Lower leg skin (tissue), 4 donors: ENCODE measurements at regions not wholly inside any gene's neighbourhood (a gene's known extent, or its start where the extent isn't known, plus 50 kb on each side); places are given as distances from the start of the nearest gene placed in this dataset.

Experiments used
- DNase-seq, 2 donors: peaks; one replicate each; pipeline ENCODE4 v3.0.0-alpha.2; 2019; ENCODE audit warnings: low spot score in 2 of 2
- H3K4me3 ChIP-seq: fragments of 200-600 bp; sonication (generic); 2 replicates; pipeline ENCODE4 v1.5.1; 2017; ENCODE audit warnings: mild to moderate bottlenecking, low read depth; ENCODE audit not compliant: poor library complexity, severe bottlenecking
- POLR2A ChIP-seq, 2 donors: fragments of 450-650 bp; IDR thresholded peaks; one replicate each; pipeline ENCODE4 v1.6.1; 2016 to 2017; ENCODE audit warnings: antibody characterized with exemption in 2 of 2, mild to moderate bottlenecking in 1 of 2, moderate library complexity in 1 of 2
- WGBS, 2 donors: methylation state at CpG; one replicate each; pipeline ENCODE4 v1.1.5; 2018; 5-methylcytosine and 5-hydroxymethylcytosine counted together
- intact Hi-C: fragments of 100-400 bp; cut with DNase I; formaldehyde crosslinking; loops from one replicate; pipeline ENCODE4 v1.15.0; 2023; ENCODE audit warnings: low total_unique reads
- TF ChIP-seq, protein P1 (sequence below), 3 donors: fragments of 450-650 bp; IDR thresholded peaks; one replicate each; pipeline ENCODE4 v1.5.1; 2016; ENCODE audit warnings: antibody characterized with exemption in 3 of 3, mild to moderate bottlenecking in 3 of 3, moderate library complexity in 2 of 3

DNA sequence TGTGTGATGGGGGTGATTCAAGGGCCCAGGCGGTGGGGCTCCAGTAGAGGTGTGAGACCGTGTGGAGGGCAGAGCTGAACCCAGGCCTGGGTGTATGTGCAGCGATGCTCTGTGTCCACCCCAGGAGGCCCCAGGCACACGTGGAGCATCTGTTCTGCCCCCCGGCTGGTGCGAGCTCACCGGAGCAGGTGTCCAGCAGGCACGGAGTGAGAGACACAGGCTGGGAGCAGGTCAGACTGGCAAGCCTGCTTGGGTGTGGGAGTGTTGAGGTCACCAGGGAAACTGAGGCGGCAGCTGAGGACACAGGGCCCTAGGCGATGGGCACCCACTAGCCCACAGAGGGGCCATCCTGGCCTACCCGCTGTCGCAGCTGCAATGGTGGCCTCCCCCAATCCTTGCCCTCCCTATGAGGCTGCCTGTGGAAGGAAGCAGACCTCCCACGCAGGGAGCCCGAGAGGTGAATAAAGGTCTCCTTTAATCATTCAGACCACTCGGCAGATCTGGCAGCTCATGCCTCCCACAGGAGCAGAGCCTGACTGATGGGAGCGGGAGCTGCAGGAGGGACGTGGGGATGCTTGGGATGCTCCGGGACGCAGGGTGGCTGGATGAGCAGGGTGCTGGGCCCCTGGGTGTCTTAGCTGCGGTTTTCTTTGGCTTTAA lies 1165.1 kb downstream of the BRD1 start:
- TF ChIP-seq POLR2A (IDR thresholded peaks at IDR 0.05): no peak
- TF ChIP-seq, protein P1, sequence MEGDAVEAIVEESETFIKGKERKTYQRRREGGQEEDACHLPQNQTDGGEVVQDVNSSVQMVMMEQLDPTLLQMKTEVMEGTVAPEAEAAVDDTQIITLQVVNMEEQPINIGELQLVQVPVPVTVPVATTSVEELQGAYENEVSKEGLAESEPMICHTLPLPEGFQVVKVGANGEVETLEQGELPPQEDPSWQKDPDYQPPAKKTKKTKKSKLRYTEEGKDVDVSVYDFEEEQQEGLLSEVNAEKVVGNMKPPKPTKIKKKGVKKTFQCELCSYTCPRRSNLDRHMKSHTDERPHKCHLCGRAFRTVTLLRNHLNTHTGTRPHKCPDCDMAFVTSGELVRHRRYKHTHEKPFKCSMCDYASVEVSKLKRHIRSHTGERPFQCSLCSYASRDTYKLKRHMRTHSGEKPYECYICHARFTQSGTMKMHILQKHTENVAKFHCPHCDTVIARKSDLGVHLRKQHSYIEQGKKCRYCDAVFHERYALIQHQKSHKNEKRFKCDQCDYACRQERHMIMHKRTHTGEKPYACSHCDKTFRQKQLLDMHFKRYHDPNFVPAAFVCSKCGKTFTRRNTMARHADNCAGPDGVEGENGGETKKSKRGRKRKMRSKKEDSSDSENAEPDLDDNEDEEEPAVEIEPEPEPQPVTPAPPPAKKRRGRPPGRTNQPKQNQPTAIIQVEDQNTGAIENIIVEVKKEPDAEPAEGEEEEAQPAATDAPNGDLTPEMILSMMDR (IDR thresholded peaks at IDR 0.05): no peak
- WGBS, 2 donors: 88 to 92% methylated on average over 15 to 20 of the region's 20 CpGs
- intact Hi-C loops: no loop called here
- no peak overlapping the region for H3K4me3 ChIP-seq
- no peak for DNase-seq

GRCh38 chr22:48661984-48662383 lies 1165.7 kb downstream of the BRD1 start:
- no peak for DNase-seq
- WGBS, 2 donors: 68 to 93% methylated on average over 7 of the region's 7 CpGs
- TF ChIP-seq, protein P1 (IDR thresholded peaks at IDR 0.05): no peak
- TF ChIP-seq POLR2A (IDR thresholded peaks at IDR 0.05): no peak
- intact Hi-C loops: no loop called here
- no peak overlapping the region for H3K4me3 ChIP-seq

GRCh38 chr22:48660790-48661740 lies 1166.6 kb downstream of the BRD1 start:
- TF ChIP-seq, protein P1 (IDR thresholded peaks at IDR 0.05): no peak
- TF ChIP-seq POLR2A (IDR thresholded peaks at IDR 0.05): no peak
- 45 to 64% methylated on average over 23 to 32 of the region's 33 CpGs for WGBS, 2 donors
- intact Hi-C loops: no loop called here
- DNase-seq: no peak
- no peak overlapping the region for H3K4me3 ChIP-seq

DNA sequence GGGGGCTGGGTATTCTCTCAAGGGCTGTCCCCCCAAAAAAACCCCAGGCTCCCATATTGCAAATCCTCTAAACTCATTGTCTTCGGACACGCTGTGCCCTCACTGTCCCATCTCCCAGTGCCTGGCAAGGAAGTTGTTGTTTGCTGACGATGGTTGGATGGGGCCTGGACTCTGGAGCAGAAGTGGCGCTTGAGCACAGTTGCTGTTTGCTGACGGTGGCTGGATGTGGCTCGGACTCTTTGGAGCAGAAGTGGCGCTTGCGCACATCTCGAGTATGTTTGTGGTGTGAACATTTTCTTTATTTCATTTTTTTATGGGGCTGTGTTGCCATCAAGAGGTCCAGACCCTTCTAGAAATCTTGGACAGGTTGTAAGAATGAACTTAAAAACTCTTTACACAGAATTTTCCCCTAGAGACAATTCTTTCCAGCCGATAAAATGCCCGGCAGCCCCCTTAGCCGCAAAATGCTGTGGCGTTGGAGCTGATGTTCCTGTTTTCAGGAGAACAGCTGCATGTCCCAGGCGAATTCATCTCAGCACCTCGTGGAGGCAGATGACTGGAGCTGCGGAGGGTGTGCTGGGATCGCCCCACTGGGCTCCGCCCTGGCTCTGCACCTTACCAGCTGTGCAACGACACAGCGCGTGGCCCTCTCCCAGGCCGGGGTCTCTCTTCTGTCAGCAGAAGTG lies 1167.4 kb downstream of the BRD1 start:
- intact Hi-C loops: no loop called here
- DNase-seq: no peak
- H3K4me3 ChIP-seq: no peak overlapping the region
- WGBS, 2 donors: 64 to 67% methylated on average over 18 to 20 of the region's 22 CpGs
- no peak for TF ChIP-seq POLR2A (IDR thresholded peaks at IDR 0.05)
- TF ChIP-seq, protein P1 (IDR thresholded peaks at IDR 0.05): no peak

- DNase-seq: no peak
- intact Hi-C loops: no loop called here
- no peak overlapping the region for H3K4me3 ChIP-seq
- TF ChIP-seq, protein P1 (IDR thresholded peaks at IDR 0.05): no peak
- TF ChIP-seq POLR2A (IDR thresholded peaks at IDR 0.05): no peak
- WGBS, 2 donors: 61 to 75% methylated on average over 8 of the region's 8 CpGs
Observed at GRCh38 chr22:48659404-48659996, 1168.2 kb downstream of the BRD1 start.
